ENCODE measurements at regions not wholly inside any gene's neighbourhood (a gene's known extent, or its start where the extent isn't known, plus 50 kb on each side); places are given as distances from the start of the nearest gene placed in this dataset.
"Not testable (repeated sequence)": the region's sequence is repeated elsewhere in the genome, so short reads cannot be mapped to it uniquely, and the experiment has no call there.

- TF ChIP-seq, protein P1, sequence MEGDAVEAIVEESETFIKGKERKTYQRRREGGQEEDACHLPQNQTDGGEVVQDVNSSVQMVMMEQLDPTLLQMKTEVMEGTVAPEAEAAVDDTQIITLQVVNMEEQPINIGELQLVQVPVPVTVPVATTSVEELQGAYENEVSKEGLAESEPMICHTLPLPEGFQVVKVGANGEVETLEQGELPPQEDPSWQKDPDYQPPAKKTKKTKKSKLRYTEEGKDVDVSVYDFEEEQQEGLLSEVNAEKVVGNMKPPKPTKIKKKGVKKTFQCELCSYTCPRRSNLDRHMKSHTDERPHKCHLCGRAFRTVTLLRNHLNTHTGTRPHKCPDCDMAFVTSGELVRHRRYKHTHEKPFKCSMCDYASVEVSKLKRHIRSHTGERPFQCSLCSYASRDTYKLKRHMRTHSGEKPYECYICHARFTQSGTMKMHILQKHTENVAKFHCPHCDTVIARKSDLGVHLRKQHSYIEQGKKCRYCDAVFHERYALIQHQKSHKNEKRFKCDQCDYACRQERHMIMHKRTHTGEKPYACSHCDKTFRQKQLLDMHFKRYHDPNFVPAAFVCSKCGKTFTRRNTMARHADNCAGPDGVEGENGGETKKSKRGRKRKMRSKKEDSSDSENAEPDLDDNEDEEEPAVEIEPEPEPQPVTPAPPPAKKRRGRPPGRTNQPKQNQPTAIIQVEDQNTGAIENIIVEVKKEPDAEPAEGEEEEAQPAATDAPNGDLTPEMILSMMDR (conservative IDR thresholded peaks at IDR 0.05) = no peak
- no peak overlapping the region for H3K27ac ChIP-seq
Observed at GRCh38 chr12:4191642-4192041, 81.9 kb upstream of the CCND2 start.

GRCh38 chr12:4191149-4191548 lies 82.4 kb upstream of the CCND2 start:
- no peak overlapping the region for H3K27ac ChIP-seq
- TF ChIP-seq, protein P1 (conservative IDR thresholded peaks at IDR 0.05) = no peak

DNA sequence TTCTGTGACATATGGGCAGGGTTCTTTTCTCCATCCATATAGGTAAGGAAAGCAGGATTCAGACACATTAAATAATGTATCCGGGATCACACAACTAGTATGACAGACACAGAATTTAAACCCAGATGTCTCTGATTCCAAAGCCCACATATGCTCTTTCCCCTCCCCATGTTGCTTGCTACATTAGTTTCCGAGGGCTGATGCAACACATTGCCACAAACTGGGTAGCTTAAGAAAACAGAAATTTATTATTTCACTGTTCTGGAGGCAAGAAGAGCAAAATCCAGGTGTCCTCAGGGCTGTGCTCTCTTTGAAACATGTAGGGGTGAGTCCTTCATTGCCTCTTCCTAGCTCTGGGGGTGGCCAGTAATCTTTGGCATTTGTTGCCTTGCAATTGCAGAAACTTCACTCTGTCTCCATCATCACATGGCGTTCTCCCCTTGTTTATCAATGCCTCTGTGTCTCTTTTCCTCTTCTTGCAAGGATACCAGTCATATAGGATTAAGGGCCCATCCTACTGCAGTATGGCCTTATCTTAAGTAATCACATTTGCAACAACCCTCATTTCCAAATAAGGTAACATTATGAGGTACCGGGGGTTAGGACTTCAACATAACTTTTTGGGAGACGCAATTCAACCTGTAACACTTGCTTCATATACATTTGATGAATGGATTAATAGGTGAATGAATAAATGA lies 83.0 kb upstream of the CCND2 start:
- TF ChIP-seq, protein P1 (conservative IDR thresholded peaks at IDR 0.05) = no peak
- H3K27ac ChIP-seq = no peak overlapping the region

- TF ChIP-seq, protein P1 (conservative IDR thresholded peaks at IDR 0.05) = no peak
- no peak overlapping the region for H3K27ac ChIP-seq
Observed at GRCh38 chr12:4189721-4190120, 83.8 kb upstream of the CCND2 start.

- TF ChIP-seq, protein P1 (conservative IDR thresholded peaks at IDR 0.05) = no peak
- H3K27ac ChIP-seq = no peak overlapping the region
Observed at GRCh38 chr12:4187916-4188315, 85.6 kb upstream of the CCND2 start.

GRCh38 chr12:4187315-4187714 lies 86.2 kb upstream of the CCND2 start:
- not testable (repeated sequence) for H3K27ac ChIP-seq

DNA sequence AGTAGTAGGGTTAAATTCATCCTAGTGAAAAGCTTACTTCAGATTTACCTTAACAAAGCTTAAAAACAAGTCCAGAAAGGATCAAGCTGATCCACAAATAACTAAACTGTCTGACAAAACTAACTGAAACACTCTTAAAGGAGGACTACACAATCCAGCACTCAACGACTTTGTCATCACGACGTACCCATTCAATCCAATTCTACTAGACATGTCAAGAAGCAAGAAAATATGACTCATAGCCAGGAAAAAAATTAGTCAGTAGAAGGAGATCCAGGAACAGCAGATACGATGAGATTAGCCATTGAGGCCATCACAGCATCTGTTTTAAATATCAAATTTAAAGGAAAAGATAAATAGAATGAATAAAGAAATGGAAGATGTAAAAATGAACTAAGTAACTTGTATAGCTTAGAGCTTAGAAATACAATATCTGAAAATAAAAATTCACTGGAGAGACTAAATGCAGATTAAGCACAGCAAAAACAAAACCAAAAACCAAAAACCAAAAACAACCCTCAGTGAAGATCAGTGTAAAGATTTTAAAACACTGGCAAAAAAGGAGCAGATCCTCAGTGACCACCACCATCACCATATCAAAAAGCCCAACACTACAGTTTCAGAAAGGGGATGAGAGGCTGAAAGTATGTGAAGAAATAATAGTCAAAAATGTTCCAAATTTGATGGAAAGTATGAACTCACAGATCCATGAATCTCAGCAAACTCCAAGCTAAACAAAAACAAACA lies 95.0 kb upstream of the CCND2 start:
- no peak overlapping the region for H3K27ac ChIP-seq
- TF ChIP-seq, protein P1 (conservative IDR thresholded peaks at IDR 0.05) = no peak

GRCh38 chr12:4177262-4177661 lies 96.3 kb upstream of the CCND2 start:
- TF ChIP-seq, protein P1 (conservative IDR thresholded peaks at IDR 0.05) = no peak
- no peak overlapping the region for H3K27ac ChIP-seq
